ENCODE measurements at regions not wholly inside any gene's neighbourhood (a gene's known extent, or its start where the extent isn't known, plus 50 kb on each side); places are given as distances from the start of the nearest gene placed in this dataset.
"Not testable (repeated sequence)": the region's sequence is repeated elsewhere in the genome, so short reads cannot be mapped to it uniquely, and the experiment has no call there.

- DNase-seq = not testable (repeated sequence)
These were observed 187.0 kb upstream of the KCNMB2 start for GRCh38 chr3:178349218-178349596.

GRCh38 chr3:178350763-178351162 is 185.5 kb upstream of the KCNMB2 start:
- DNase-seq = no peak

- no peak for DNase-seq
These were observed 183.8 kb upstream of the KCNMB2 start for GRCh38 chr3:178352326-178353005.

DNA sequence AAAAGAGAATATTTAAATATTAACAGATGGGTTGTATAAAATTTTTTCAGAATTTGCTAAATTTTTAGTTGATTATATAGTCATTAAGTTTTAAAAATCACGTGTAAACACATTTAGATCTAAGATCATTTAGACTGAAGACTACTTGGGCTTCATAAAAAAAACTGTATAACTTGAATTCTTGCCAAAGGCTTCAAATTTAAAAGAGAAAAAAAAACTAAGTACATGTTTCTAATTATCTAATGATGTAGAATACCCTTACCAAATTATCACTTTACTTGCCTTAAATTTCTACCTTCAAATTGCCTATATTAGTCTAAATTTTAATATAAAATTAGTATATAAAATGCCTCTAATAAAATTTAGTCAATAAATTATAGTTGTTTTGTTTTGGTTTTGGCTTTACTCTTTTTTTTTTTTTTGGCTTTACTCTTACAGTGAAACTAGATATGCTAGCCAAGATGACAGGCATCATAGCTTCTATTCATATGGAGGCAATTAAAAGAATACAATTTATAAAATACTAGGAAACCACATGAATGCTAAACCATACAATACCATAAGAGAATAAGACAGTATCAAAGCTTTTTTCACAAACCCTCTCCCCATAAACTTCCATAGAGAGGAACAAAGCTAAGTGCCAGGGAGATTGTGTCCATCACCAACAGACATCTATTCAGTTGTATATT is 183.1 kb upstream of the KCNMB2 start:
- DNase-seq = no peak

DNA sequence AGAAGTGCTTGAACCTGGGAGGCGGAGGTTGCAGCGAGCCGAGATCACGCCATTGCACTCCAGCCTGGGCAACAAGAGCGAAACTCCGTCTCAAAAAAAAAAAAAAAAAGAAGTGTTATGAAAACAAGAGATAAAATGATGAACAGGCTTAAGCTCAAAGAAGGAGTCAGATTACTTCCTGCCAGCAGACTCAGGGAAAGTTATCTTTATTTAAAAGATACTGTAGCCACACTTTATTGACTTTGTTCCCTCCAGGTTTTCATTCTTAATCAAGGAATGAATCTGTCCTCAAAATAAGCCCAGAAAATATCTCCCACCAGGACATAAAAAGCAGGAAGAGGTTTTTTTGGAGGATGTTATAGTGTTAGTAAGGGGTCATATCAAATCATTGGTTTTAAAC is 176.5 kb upstream of the KCNMB2 start:
- no peak for DNase-seq

DNA sequence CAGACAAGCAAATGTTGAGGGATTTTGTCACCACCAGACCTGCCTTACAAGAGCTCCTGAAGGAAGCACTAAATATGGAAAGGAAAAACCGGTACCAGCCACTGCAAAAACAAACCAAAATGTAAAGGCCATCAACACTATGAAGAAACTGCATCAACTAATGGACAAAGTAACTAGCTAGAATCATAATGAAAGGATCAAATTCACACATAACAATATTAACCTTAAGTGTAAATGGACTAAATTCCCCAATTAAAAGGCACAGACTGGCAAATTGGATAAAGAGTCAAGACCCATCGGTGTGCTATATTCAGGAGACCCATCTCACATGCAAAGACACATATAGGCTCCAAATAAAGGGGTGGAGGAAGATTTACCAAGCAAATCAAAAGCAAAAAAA is 173.2 kb upstream of the KCNMB2 start:
- not testable (repeated sequence) for DNase-seq

GRCh38 chr3:178367817-178368617 is 168.2 kb upstream of the KCNMB2 start:
- no peak for DNase-seq

GRCh38 chr3:178369006-178369405 is 167.2 kb upstream of the KCNMB2 start:
- no peak for DNase-seq

DNA sequence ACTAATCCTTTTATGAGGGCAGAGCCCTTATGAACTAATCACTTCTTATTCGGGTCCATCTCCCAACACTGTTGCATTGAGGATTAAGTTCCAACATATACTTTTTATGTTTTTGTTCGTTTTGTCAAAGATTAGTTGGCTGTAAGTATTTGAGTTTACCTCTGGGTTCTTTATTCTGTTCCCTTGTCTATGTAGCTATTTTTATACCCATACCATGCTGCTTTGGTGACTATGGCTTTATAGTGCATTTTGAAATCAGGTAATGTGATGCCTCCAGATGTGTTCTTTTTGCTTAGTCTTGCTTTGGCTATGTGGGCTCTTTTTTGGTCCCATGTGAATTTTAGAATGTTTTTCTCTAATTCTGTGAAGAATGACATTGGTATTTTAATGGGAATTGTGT is 166.4 kb upstream of the KCNMB2 start:
- DNase-seq = no peak

GRCh38 chr3:178370387-178370786 is 165.8 kb upstream of the KCNMB2 start:
- DNase-seq = no peak

GRCh38 chr3:178381555-178381954 is 154.7 kb upstream of the KCNMB2 start:
- no peak for DNase-seq

GRCh38 chr3:178381971-178382448 is 154.2 kb upstream of the KCNMB2 start:
- DNase-seq = no peak

DNA sequence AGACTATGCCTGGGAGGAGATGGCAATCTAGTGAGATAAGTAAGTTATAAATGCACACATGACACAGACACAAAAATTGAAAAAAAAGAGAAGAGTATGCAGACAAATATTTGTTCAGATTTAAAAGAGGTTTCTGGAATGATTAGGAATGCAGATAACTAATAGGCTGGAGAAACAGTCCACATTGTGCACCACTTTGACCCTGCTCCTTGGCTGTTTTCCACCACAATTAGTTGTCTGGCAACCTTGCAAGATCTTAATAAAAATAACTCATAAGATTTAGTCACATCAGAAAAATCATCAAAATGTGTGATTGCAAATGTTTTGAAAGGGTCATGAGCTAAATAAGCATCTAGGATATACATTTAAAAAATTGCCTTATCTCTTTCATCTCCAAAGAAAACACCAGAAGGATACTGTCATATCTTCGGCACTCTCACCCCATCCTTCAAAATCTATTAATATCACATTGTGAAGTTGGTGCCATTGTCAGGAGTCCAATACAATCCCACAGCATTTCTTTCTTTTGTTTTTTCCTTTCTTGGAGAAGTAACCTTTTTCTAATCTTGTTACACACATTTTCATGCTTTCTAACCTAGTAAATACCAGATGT is 153.7 kb upstream of the KCNMB2 start:
- no peak for DNase-seq

GRCh38 chr3:178384321-178385230 is 151.7 kb upstream of the KCNMB2 start:
- no peak for DNase-seq

GRCh38 chr3:178385280-178385952 is 150.8 kb upstream of the KCNMB2 start:
- DNase-seq = no peak

GRCh38 chr3:178386401-178386800 is 149.8 kb upstream of the KCNMB2 start:
- no peak for DNase-seq

- DNase-seq = no peak
These were observed 149.4 kb upstream of the KCNMB2 start for GRCh38 chr3:178386880-178387279.

DNA sequence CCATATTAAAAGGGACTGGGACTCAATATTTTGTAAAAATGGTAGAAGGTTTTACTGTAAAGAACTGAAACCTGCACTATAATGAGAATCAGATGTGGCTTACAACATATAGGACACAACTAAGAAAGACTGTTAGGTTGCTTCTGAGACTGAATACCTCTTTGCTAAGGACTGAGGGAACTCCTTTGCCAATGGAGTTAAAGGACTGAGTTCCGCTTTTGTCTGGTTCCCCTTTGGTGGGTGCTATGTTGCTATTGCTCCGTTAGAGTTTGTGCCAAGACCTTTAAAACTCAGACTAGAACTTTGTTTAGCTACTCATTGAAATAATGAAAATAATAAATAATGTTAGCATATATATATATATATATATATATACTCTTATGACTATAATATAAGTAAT is 147.8 kb upstream of the KCNMB2 start:
- DNase-seq = no peak

DNA sequence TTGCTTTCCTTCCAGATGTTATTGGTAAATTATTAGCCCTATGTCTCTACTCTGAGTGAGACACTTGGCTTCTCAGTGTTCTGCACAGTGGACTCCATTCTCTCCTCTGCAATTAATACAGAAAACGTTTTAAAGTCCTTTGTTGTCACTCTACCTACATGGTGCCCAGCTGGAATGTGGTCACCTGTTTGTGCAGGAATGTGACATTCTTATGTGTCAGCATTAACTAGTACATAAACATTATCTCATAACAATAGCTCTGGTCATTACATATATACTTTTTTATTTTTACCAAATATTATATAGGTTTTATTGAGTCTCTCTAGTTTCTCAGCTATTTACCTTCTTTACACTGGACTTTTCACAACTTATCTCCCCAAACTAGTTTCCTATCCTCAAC is 147.0 kb upstream of the KCNMB2 start:
- no peak for DNase-seq

- no peak for DNase-seq
These were observed 143.7 kb upstream of the KCNMB2 start for GRCh38 chr3:178392511-178392926.

DNA sequence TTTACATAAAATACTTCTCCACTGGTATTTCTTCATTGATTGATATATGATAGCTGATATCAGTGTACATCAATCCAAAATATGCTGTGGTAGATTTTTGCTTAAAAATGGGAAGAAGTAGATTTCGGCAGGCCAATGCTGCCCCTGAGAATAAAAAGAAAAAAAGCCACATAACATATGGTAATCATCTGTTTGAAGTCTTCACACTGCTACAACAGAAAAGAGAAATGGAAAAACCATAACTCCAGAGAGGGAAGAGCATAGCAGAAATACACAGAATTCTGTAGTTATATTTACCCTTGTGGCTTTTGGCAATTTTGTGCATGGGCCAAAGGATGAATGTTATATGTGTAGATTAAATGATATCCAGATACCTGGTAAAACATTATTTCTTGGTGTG is 143.1 kb upstream of the KCNMB2 start:
- no peak for DNase-seq

DNA sequence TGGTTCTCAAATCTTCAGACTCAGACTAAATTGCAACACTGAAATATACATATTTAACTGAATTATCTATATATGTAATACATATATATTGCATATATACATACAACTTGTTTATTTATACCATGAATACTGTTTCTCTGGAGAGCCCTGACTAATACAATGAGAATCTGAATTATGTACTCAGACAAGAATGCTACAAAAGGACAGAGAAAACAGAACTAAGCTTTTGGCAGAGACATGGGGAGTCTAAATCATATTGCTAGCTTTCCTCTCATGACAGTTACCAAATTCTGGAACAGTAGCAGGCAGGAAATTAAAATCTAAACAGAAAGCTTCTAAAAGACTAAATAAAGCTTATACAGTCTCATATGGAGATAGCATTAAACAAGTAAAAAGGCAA is 142.4 kb upstream of the KCNMB2 start:
- no peak for DNase-seq

Measured in stimulated activated CD4-positive, alpha-beta T cell treated with anti-CD3 and anti-CD28 coated beads, Interleukin-4, amount 100 ng/mL, for 4 hours (primary cell).